ENCODE measurements at regions not wholly inside any gene's neighbourhood (a gene's known extent, or its start where the extent isn't known, plus 50 kb on each side); places are given as distances from the start of the nearest gene placed in this dataset.
A peak's percentile ranks its signal among the peaks of the same experiment; 100 is the strongest.
"Not testable (repeated sequence)": the region's sequence is repeated elsewhere in the genome, so short reads cannot be mapped to it uniquely, and the experiment has no call there.

DNA sequence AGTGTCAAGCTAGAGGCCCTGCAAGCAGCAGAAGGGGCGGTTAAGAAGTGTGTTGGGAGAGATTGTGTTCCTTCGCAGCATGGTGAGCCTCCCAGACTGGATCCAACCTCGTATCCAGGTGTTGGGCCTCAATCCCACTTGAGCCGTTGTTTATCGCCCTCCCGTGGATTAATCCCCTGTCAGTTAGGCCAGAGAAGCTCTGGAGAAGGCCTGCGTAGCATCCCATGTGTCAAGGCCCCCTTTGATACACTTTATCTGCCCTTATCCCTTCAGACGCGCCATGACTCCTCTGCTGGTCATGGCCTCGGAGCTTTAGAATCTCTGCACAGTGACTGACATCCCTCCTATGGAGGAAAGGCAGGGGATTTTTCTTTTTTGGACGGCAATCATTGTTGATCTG, 181.0 kb downstream of the ZFP64 start:
- no peak for TF ChIP-seq CTCF (IDR thresholded peaks at IDR 0.05)
- ATAC-seq (ENCODE audit: low FRiP score) (no peak), DNase-seq (ENCODE audit: low spot score) (no peak)

GRCh38 chr20:52008874-52009273, 182.7 kb downstream of the ZFP64 start:
- DNase-seq (ENCODE audit: low spot score) (no peak), ATAC-seq (ENCODE audit: low FRiP score) (no peak)
- no peak for TF ChIP-seq CTCF (IDR thresholded peaks at IDR 0.05)

GRCh38 chr20:52004715-52005114, 186.9 kb downstream of the ZFP64 start:
- no peak for TF ChIP-seq CTCF (IDR thresholded peaks at IDR 0.05)
- ATAC-seq (ENCODE audit: low FRiP score) (peak; percentile 64), DNase-seq (ENCODE audit: low spot score) (no peak)

DNA sequence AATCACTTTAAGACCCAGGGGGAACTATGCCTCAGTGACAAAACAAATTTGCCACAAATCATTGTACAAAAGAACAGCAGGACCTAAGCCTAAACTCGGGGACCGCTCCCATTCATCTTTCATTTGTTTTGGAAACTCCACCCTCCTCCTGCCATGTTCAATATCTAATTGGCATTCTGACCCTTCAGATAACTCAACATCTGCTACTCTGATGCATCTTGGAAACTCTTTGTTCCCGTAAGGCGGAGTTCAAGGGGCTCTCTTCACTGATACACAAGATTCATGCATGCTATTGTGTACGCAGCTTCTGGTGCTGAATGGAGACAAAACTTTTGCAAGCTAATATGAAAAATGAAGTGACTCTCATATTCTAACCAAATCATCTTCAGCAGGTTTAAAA, 187.6 kb downstream of the ZFP64 start:
- DNase-seq (ENCODE audit: low spot score), result no peak
- TF ChIP-seq CTCF (IDR thresholded peaks at IDR 0.05), result no peak
- ATAC-seq (ENCODE audit: low FRiP score), result no peak

DNA sequence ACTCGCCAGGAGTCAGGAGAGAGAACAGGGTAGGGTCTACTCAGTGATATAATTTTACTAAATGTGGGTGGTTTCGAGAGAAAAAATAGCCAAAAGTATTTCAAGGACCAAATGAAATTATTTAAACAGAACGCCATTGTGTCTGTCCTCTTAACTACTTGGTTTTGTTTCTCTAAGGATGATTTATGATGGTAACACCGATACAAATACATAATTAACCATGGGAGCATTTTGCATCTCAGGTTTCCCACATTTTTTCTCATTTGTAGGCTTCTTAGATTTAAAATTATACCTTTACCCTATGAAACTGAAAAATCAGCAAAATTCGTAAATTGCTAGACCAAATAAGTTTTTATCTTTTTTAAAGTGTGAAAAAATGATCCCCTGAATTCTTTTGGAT, 188.2 kb downstream of the ZFP64 start:
- DNase-seq (ENCODE audit: low spot score) (no peak), ATAC-seq (ENCODE audit: low FRiP score) (no peak)
- TF ChIP-seq CTCF (IDR thresholded peaks at IDR 0.05), result no peak

- DNase-seq (ENCODE audit: low spot score) (no peak), ATAC-seq (ENCODE audit: low FRiP score) (no peak)
- no peak for TF ChIP-seq CTCF (IDR thresholded peaks at IDR 0.05)
Observed at GRCh38 chr20:52001999-52002666, 189.4 kb downstream of the ZFP64 start.

DNA sequence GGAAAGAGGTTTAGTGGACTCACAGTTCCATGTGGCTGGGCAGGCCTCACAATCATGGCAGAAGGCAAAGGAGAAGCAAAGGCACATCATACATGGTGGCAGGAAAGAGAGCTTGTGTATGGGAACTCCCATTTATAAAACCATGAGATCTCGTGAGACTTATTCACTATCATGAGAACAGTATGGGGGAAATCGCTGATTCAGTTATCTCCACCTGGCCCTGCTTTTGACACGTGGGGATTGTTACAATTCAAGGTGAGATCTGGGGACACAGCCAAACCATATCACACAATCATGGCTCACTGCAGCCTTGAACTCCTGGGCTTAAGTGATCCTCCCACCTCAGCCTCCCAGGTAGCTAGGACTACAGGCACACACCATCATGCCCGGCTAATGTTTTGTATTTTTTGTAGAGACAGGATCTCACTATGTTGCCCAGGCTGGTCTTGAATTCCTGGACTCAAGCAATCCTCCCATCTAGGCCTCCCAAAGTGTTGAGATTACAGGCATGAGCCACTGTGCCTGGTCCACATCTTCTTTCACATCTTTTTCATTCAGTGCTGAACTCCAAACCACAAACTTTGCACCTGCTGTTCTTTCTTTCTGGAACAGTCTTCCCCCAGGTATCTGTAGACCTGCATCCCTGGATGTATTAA, 194.2 kb downstream of the ZFP64 start:
- not testable (repeated sequence) for DNase-seq (ENCODE audit: low spot score); ATAC-seq (ENCODE audit: low FRiP score)
